Right renal pelvis (tissue), 4 donors: ENCODE measurements at regions not wholly inside any gene's neighbourhood (a gene's known extent, or its start where the extent isn't known, plus 50 kb on each side); places are given as distances from the start of the nearest gene placed in this dataset.
"Not testable (repeated sequence)": the region's sequence is repeated elsewhere in the genome, so short reads cannot be mapped to it uniquely, and the experiment has no call there.

Source experiments
- DNase-seq, 4 donors: peaks; one replicate each; pipeline ENCODE4 v3.0.0-alpha.2; 2013; ENCODE audit warnings: low read depth in 4 of 4, low spot score in 3 of 4, missing footprints in 1 of 4

- DNase-seq: no peak
Observed at GRCh38 chr3:18086078-18086477, 339.1 kb downstream of the SATB1 start.

GRCh38 chr3:18085429-18085828, 339.7 kb downstream of the SATB1 start:
- DNase-seq: no peak

GRCh38 chr3:18083273-18083590, 340.8 kb upstream of the TBC1D5 start:
- DNase-seq: not testable (repeated sequence)

- DNase-seq: no peak
Observed at GRCh38 chr3:18082551-18083272, 340.3 kb upstream of the TBC1D5 start.

- no peak for DNase-seq
Observed at GRCh38 chr3:18080198-18080689, 337.8 kb upstream of the TBC1D5 start.

- no peak for DNase-seq
Observed at GRCh38 chr3:18079739-18080138, 337.3 kb upstream of the TBC1D5 start.

- no peak for DNase-seq
Observed at GRCh38 chr3:18079062-18079461, 336.6 kb upstream of the TBC1D5 start.

GRCh38 chr3:18077128-18077840, 334.9 kb upstream of the TBC1D5 start:
- no peak for DNase-seq

- no peak for DNase-seq
Observed at GRCh38 chr3:18076301-18076700, 333.9 kb upstream of the TBC1D5 start.

- no peak for DNase-seq
Observed at GRCh38 chr3:18075799-18076198, 333.4 kb upstream of the TBC1D5 start.

GRCh38 chr3:18071833-18072232, 329.4 kb upstream of the TBC1D5 start:
- DNase-seq: no peak

- DNase-seq: no peak
Observed at GRCh38 chr3:18070944-18071343, 328.5 kb upstream of the TBC1D5 start.

- DNase-seq: no peak
Observed at GRCh38 chr3:18070231-18070630, 327.8 kb upstream of the TBC1D5 start.

GRCh38 chr3:18069568-18069967, 327.1 kb upstream of the TBC1D5 start:
- no peak for DNase-seq

GRCh38 chr3:18066899-18067582, 324.6 kb upstream of the TBC1D5 start:
- no peak for DNase-seq

- DNase-seq: no peak
Observed at GRCh38 chr3:18064586-18064985, 322.2 kb upstream of the TBC1D5 start.

- no peak for DNase-seq
Observed at GRCh38 chr3:18062657-18063025, 320.2 kb upstream of the TBC1D5 start.

GRCh38 chr3:18061737-18062656, 319.6 kb upstream of the TBC1D5 start:
- no peak for DNase-seq

GRCh38 chr3:18058666-18059065, 316.2 kb upstream of the TBC1D5 start:
- DNase-seq: no peak

- DNase-seq: no peak
Observed at GRCh38 chr3:18057471-18058091, 315.1 kb upstream of the TBC1D5 start.
